ENCODE measurements at regions not wholly inside any gene's neighbourhood (a gene's known extent, or its start where the extent isn't known, plus 50 kb on each side); places are given as distances from the start of the nearest gene placed in this dataset.

DNA sequence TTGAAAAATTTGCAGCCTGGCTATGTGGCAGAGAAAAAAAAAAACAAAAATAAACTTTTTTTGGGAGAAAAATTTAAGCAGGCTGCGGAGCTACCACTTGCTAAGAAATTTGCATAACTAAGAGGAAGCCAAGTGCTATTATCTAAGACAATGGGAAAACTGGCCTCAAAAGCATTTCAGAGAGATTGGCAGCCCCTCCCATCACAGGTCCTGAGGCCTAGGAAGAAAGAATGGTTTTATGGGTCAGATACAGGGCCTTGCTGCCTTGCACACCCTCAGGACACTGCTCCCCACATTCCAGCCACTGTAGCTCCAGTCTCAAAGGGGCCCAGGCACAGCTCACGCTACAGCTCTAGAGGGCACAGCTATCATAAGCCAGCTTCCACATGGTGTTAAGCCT lies 777.9 kb downstream of the TENT5A start:
- TF ChIP-seq SPI1 (IDR thresholded peaks at IDR 0.05; ENCODE audit: low read depth, low read length) (no peak), POLR2A (IDR thresholded peaks at IDR 0.05; ENCODE audit: low read depth, low read length) (no peak), POLR2AphosphoS5 (IDR thresholded peaks at IDR 0.05; ENCODE audit: low read depth, low read length) (no peak), PAX5 (IDR thresholded peaks at IDR 0.05; ENCODE audit: insufficient read depth, low read length, severe bottlenecking) (no peak)

Measured in GM12891 (cell line).